HG02588 (cell line): ENCODE measurements at regions not wholly inside any gene's neighbourhood (a gene's known extent, or its start where the extent isn't known, plus 50 kb on each side); places are given as distances from the start of the nearest gene placed in this dataset.
"Not testable (repeated sequence)": the region's sequence is repeated elsewhere in the genome, so short reads cannot be mapped to it uniquely, and the experiment has no call there.

Source experiments
- ATAC-seq: cut with Tn5 transposase; IDR thresholded peaks from one replicate; pipeline ENCODE4 v1.9.1; 2021; ENCODE audit warnings: mild to moderate bottlenecking, moderate library complexity; ENCODE audit not compliant: unreplicated experiment

DNA sequence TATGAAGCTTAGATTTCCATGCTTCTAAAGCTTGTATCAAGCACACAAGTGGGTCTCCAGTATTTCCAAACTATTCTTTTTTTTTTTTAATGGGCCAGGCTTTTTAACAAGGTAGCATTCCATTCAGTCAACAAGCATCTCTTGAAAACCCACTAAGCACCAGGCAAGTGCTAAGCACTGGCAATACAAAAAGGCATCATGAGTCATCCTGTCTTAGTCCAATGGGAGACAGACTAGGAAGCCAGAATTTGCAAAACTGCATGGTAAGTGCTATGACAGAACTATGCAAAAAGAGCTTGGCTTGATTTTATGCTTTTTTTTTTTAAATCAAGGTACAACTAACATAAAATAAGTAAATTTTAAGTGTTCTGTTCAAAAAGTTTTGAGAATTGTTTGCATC, 109.3 kb upstream of the DST start:
- ATAC-seq = no peak

DNA sequence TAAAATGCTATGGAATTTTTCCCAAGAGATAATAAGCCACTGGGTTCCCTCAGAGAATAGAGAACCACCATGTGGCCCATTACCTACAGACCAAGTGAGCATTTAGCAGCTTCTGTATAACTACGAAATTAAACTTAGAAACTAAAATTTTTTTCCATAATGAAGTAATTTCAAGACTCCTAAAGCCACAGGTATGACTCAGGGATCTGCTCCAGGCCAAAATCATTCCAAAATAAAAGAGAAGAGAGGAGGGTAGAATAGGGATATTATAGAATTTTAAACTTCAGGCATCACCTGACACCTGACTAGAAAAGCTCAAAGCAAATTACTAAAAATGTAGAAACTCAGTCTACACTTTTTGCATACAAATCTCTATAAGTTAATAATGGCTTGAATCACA, 108.9 kb upstream of the DST start:
- no peak for ATAC-seq

DNA sequence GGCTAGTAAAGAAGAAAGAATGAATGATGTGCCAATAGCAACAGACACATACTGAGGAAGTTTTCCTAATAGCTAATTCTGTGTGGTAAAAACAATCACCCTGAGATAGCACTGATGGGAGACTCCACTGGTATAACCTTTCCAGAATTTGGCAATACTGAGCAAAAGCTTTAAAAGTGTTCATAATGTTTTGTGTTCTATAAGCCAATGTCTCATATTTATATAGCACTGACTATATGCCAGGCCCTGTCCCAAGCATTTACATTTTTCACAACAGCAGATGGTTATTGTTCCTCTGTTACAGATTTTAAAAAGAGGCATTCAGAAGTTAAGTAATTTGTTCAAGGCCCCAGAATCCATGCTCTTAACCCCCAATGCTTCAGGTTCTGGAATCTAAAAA, 108.0 kb upstream of the DST start:
- no peak for ATAC-seq

DNA sequence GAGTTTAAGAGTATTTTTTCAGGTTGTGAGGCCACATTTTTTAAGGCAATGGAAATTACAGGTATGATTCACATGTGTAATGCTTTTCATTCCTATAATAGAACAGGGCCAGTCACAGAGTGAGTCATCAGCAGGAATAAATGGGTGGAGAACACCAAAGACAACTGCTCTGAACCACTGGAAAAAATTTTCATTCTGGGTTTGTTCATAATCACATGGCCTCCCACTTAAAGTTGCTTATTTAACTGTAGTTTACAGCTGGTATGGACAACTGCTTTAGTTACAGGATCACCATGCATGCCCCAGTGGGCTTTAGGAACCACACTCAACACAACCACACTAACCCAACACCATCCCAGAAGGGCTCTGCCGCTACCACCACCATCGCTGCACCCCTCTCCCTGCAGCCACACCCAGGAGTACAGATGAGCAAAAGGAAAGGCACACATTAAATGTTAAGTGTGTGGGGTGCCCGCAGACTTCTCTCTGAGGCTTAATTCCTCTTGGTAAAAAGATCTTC, 107.0 kb upstream of the DST start:
- no peak for ATAC-seq

DNA sequence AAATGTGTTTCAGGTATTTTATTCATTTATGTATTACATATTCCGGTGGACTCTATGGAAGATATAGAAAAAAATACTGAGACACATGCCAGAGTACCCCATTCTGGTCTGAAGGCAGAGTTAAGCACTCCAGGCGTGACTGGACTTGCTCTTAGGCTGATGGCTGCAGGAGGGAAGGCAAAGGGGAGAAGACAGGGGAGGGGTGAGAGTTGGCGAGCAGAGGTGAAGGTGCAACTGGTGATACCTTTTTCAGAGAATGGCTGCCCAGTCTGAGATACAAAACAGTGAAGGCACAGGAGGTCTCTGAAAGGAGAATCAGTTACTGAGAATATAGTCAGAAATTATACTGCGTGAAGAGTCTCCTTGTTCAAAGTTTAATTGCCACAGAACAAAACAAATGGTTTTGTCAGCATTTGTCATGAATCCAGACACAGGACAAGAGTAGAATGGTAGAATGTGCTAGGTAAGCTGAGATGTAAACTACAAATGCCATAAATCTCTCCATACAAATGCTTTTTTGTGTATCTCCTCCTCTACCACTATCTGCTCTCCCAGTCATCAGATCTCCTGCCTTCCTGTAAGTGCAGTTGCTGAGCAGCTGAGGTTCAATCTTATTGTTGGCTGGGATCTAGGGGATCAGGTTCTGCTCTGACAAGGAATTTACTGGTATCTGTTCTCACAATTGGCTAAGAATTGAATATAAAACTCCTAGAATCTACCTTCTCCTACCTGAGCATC, 104.2 kb upstream of the DST start:
- ATAC-seq = no peak

DNA sequence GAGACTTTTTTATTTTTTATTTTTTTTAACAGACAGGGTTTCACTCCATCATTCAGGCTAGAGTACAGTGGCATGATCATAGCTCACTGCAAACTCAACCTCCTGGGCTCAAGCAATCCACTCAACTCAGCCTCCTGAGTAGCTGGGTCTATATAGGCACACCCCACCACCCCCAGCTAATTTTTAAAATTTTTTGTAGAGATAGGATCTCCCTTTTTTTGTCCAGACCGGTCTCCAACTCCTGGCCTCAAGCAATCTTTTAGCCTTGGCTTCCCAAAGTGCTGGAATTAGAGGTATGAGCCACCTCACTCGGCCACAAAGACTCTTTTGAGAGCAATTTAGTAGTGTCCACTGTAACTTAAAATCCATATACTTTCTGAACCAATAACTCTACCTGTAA, 103.3 kb upstream of the DST start:
- ATAC-seq = no peak

DNA sequence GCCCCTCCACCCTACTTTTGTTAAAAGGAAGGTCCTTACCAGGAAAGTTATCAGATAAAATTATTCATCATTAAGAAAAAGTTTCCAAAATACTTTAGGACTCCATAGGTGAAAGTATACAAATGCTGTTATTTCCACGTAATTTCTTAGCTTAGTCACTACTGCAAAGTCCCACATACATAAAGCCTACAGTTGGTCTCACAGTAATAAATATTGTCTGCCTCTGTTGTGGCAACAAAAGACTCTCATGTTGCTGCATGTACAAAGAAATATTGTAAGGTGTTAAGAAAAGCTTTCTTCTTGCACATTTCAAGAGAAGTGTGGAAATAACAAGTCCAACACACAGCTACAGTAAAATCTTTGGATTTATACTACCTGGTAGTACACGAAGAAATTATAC, 102.4 kb upstream of the DST start:
- no peak for ATAC-seq

DNA sequence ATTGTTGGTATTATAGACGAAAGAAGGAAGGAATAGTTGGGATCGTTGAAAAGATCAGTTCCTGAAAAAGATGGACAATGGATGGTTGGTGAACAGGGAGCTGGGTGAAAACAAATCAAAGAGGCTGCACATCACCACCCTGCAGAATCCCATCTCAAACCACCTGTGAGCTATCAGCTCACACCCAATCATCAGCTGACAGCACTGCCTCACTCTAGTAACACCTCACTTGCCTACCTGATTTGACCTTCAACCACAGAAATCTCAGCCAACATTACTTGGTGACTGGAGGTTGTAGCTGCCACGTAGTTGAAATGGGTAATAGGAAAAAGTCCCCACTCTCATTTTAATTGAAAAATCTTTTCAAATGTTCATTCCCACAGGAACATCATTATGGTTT, 101.8 kb upstream of the DST start:
- ATAC-seq = no peak

DNA sequence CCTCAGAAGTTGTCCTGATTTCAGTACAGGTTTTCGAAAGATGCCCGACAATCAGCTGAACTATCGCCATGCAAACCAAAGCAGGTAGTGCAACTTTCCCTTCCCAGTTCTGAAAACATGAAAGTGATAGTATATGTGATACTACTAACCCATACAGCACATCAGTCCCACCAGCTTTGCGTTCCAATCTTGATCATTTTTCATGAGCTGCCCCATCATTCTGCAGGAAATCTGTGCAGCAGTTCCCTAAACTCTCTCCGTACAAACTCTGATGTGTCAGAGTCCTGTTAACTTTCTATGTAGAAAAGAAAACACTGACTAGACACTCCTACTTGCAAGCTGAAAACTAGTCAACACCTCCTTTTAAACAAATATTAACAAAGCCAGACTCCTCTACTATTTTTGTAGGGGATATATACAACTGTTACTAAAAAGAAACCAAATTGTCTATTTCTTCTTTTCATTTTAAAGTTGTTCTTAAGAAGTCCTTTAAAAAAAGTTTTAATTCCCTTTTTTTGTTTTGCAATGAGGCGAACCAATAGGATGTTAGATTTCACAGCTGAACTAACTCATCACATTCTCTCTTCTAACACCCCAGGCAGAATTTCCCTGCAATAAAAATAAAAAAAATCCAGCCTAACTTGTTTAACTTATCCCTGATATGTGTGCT, 99.6 kb upstream of the DST start:
- ATAC-seq = peak; percentile 86

DNA sequence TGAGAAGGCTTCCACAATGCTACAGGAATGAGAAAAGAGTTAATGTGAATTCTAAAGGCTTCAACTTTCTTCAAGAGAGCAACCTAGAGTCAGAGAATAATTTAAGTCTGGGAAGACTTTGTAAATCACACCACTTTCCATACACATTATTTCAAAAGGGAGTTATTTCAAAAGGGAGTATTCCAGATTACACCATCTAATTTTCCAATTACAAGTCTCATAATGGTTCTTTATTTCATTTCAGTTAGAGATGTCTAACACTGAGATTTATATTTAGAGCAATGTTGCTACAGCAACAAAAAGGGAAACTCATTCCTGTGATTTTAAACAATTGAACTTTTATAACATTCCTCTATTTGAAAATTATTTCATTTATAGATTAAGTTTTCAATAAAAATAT, 98.8 kb upstream of the DST start:
- no peak for ATAC-seq

DNA sequence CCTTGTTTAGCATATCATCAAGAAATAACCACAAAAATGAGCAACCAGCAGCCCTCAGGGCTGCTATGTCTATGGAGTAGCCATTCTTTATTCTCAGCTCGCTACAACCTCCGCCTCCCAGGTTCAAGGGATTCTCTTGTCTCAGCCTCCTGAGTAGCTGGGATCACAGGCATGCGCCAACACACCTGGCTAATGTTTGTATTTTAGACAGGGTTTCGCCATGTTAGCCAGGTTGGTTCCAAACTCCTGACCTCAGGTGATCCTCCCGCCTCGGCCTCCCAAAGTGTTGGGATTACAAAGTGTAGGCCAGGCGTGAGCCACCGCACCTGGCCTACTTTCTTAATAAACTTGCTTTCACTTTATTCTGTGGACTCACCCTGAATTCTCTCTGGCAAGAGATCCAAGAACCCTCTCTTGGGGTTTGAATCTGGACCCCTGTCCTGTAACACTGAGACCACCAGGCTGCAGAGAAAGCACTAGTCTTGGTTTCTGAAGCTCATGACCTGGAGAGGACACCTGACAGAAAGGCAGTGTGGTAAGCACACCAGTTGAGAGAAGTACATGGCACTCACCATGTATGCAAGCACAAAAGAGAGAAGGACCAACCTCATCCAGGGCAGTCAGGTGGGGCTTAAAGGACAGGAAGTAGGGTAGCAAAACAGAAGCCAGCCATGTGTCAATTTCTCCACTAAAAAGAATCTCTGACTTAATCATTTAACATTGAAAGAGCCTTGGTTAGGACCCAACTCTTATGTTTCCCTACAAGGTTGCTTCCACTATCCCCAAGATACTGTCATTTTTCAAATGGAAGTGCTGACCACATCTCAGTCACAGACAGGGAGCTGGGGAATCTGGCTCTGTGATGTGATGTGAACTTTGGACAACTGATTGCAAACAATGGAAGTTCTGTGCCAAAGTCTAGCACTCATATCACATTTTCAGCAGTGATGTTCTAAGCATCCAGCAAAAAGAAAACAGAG, 97.4 kb upstream of the DST start:
- ATAC-seq = no peak

DNA sequence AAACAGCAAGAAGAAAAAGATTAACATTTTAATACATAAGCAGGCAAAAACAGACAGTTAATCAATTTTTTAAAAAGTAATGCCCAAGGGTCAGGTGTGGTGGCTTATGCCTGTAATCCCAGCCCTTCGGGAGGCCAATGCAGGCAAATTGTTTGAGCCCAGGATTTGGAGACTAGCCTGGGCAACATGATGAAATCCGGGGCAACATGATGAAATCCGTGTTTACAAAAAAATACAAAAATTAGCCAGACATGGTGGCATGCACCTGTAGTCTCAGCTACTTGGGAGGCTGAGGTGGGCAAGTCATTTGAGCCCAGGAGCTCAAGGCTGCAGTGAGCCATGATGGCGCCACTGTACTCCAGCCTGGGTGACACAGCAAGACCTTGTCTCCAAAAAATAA, 94.1 kb upstream of the DST start:
- no peak for ATAC-seq

DNA sequence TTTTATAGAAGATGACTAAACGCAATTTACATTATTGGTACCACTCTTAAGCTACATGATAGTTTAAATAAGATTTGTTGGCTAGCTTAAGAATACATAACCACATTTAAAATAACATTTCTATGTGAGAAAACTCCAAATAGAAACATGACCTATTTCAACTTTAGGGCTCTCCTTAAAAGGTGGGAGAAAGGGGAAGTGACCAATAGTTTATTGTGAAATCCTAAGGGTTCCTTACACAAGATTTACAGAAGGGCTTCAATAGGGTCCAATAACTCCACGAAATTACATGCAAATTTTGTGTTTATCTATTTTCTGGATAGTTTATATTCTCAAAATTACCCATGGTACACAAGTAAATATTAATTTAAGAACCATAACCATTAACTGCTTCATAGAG, 91.6 kb upstream of the DST start:
- no peak for ATAC-seq

DNA sequence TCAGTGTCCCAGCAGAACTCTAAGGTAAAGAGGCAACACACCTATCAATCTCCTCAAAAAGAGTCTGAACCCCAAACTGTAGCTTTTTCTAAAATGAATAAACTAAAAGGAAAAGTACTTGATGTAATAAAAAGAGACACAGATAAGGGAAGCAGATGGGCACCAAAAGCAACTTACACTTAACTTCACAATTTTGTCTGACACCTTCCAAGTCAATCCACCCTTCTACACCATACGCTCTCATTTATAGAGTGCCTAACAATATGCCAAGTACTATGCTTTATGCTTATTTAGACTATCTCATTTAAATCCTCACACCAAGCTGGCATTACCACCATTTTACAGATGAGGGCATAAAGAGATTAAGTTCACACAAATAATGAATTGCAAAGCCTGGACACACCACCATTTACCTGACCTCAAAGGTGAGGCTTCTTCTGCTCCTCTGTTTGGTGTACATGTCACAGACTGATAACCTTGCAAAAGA, 90.6 kb upstream of the DST start:
- ATAC-seq = no peak

DNA sequence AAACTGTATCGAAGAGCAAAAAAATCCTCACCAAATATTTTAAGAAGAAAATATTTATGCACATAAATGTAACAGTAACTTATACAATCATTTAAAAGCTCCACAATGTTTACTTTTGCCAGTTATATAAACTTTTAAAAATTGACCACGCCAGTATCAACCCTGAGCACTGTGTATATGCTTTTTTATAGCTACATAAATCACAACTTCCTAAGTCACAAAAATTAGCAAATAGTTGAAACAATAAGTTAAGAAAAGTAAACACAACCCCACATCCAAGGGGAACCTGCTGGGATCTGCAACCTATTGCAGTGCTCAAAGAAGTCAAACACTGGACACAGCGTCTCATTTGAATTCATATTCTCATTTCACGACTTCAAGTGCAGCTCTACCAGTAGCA, 89.8 kb upstream of the DST start:
- no peak for ATAC-seq

DNA sequence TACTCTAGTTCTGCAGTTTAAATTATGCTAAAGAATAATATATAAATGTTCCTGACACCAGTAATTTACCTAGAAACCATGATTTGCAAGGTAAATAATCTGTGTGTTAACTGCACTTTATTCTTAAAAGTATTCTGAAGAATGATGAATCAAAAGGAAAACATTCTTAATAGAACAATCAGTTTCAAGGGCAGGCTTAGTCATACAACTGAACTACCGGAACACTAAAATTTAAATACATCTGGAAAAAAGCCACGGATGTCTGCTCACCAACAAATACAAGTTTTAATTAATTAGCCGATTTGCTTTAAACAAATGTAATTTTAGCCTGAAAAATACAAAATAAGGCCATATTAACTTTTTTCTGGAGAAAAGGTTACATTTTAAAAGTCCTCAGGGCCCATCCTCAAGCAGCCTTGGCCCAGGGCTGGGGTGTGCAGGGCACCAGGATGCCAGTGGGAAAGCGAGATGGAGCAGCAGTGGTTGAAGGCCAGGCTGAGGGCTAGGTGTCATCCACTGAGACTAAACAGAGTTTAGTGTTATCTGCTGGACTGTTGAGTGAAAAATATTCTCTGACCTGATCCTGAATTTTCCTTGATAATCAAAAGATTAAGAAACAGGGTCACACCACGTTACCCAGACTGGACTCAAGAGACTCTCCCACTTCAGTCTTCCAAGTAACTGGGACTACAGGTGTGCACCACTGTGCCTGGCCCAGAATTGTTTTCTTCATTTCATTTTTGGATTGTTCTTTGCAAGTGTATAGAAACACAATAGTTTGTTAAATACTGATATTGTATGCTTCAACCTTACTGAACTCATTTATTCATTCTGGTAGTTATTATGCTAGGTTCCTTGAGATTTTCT, 88.2 kb upstream of the DST start:
- ATAC-seq = no peak

DNA sequence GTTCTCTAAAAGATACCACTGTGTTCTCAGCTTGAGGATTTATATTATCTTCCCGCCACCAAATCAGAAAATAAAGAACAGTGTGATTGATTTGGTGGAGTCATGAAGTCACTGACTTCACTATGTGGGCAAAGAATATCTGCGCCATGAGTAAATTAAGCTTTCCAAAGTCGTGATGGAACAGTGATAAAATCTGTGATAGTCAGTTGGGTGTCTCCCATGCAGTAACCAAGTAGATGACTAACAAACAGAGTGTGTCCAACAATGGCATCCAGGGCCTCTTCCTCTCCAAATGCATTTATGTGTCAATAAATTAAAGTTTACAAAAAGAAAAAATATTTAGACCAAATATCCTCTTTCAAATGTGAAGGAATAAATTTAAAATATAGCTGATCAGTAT, 87.0 kb upstream of the DST start:
- no peak for ATAC-seq

DNA sequence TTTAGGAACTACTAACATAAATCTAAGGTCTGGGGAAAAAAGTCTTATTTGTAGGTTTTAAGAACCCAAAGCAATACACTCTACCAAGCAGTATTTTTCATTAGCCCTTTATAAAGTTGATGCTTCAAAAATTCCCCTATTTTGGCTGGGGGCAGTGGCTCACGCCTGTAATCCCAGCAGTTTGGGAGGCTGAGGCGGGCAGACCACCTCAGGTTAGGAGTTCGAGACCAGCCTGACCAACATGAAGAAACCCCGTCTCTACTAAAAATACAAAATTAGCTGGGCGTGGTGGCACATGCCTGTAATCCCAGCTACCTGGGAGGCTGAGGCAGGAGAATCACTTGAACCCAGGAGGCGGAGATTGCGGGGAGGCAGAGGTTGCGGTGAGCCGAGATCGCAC, 86.5 kb upstream of the DST start:
- not testable (repeated sequence) for ATAC-seq

DNA sequence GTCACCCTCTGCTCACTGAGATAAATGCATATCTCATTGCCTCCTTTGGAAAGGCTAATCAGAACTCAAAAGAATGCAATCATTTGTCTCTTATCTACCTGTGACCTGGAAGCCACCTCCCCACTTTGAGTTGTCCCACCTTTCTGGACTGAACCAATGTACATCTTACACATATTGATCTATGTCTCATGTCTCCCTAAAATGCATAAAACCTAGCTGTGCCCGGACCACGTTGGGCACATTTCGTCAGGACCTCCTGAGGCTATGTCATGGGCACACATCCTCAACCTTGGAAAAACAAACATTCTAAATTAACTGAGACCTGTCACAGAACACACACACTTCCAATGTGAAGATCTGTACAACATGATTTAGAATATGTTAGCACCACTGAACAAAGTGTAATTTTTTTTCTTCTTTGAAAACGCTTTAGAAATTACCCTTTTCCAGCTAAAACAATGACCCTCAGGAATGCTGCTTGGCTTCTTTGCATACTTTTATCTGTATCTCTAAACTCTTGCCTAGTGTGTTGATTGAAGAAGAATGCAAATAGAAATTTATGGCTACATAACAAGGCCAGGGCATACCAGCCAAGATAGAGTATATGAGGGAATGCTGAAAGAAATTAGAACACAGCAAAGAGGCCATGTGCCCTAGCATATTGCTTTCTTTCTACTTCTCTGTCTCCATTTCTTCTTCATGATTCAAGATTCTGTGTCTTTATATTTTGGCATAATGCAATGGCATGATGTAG, 84.6 kb upstream of the DST start:
- no peak for ATAC-seq

DNA sequence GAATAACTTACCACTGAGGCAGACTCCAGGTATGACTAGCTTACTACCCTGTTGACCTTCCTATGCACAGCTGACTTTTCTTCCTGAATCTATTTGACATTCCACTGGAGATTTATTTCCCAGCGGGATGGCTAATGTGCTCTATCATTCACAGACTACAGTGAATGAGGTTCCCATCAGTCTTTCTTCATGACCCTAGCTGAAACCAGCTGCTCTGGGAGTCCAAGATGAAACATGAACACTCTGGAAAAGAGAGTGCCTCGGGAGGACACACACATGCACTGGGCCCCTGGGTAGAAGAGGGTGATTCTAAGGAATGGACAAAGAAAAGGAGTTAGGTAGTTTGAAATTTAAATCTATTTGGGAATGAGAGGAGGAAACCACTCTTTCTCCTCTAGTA, 82.6 kb upstream of the DST start:
- no peak for ATAC-seq
